SK-N-DZ (cell line): ENCODE measurements at regions not wholly inside any gene's neighbourhood (a gene's known extent, or its start where the extent isn't known, plus 50 kb on each side); places are given as distances from the start of the nearest gene placed in this dataset.
A peak's percentile ranks its signal among the peaks of the same experiment; 100 is the strongest.
"Not testable (repeated sequence)": the region's sequence is repeated elsewhere in the genome, so short reads cannot be mapped to it uniquely, and the experiment has no call there.

ENCODE experiments used
- DNase-seq: peaks from one replicate; pipeline ENCODE4 v3.0.0-alpha.2; 2015; ENCODE audit warnings: low spot score

- DNase-seq = no peak
Measured at GRCh38 chr6:50463931-50464330, 249.4 kb upstream of the TFAP2D start.

GRCh38 chr6:50467931-50468330 lies 245.4 kb upstream of the TFAP2D start:
- DNase-seq = peak; percentile 26

DNA sequence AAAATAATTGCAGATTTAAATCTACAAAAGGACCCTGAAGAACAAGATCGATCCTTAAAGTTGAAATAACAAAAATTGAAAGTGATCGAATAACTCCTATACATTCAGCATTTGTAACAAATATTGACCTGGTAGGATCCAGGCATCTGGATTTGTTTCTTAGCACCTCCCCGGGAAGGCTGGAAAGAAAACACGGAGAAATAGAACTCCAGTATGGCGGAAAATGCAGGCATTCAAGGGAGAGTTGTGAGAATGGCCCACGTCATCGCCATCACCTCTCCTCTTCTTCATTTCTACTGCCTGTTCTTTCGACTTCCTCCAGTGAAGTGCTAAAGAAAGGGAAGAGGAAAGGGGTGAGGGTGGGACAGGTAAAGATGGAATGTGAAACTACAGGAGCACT lies 242.3 kb upstream of the TFAP2D start:
- DNase-seq = no peak

DNA sequence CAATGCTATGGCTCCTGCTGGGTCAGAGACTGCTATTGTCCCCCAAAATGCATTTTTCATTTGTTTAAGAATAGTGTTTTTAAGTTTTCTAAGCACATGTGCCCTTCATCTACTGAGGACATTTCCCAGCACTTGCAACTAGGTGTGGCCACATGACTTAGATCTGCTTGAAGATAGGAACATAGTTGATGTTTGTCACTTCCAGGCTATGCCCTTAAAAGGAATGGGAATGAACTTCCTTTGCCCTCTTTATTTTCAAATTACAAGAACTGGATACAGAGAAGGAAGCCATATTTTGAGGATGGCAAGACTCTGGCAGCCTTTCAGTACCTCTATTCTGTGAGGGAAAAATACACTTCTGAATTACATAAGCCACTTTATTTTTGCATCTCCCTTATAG lies 203.0 kb upstream of the TFAP2D start:
- peak; percentile 6 for DNase-seq

DNA sequence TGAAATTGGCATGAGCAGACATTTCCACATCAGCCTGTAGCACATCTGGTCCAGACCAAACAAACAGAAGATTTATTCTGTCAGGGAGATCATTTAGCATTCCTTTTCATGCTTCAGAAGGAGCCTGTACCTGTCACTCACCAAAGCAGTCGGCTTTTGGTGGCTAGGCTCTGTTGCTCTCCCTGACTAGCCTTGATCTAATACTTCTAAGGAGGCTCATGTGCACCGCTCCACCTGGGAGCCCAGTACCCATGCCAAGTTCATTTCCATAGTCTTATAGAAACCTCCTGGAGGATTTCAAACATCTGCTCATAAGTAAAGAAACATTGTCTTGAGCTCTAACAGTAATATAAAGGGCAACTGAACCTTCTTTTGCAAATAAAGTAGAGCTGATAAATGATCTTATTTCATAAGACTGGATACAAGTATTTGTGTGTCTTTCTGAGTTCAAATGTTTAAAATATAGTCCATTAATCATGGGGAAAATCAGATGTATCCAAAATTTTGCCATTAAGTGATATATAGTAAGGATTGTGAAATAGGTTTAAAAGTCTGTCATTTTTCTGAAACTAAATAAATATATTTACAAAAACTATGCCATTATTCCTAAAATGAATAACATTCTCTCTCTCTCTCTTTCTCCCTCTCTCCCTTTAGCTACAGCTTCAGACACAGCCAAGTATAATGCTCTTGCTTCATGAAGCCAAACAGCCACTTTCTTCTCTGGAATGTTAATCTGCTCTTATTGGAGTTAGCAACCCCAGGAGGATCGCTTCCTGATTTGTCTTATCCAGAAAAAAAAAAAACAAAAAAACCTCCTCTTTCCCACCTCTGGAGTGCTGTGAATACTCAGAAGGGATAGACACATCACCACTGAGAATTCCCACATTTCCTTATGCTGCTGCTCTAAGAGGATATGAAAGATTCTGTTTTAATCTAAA lies 192.7 kb upstream of the TFAP2D start:
- peak; percentile 4 for DNase-seq

GRCh38 chr6:50524341-50524740 lies 189.0 kb upstream of the TFAP2D start:
- no peak for DNase-seq

- DNase-seq = no peak
Measured at GRCh38 chr6:50527985-50528384, 185.3 kb upstream of the TFAP2D start.

GRCh38 chr6:50539447-50539846 lies 173.9 kb upstream of the TFAP2D start:
- DNase-seq = no peak

DNA sequence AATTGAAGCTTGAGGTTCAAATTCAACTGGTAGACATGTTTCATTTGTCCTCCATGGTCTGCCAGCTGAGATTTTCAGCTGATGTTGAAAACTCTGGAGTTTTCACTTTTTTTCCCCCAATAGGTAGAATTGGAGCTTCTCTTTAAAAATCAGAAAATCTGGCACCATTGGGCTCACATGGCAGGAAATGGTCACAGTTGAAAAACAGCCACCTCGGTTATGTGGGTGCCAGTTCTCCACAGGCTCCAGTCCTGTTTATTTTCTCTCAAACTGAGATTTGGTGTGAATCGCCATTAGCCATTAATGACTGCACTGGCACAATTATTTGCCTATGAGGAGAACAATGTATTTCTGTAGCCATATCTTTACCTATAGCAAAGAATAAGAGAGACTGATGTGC lies 171.4 kb upstream of the TFAP2D start:
- DNase-seq = no peak

DNA sequence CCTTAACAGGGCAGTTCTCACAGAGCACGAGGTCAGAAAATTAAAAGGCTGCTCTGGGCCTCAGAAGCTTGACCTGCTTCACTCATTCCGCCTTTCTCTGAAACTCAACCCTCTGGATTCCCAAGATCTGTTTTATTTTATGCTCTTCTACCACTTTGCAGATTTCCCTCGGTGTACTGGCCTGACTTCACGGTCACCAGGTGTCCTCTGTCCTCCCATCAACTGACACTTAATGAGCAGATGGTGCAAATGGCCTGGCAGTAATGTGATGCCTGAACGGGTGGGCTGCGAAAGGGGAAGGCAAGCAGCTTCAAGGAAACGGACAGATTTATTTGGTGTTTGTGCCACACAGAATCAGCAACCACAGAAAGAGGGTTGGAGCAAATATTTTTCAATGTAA lies 169.7 kb upstream of the TFAP2D start:
- peak; percentile 82 for DNase-seq

- DNase-seq = peak; percentile 70
Measured at GRCh38 chr6:50549026-50549425, 164.3 kb upstream of the TFAP2D start.

GRCh38 chr6:50549475-50549874 lies 163.9 kb upstream of the TFAP2D start:
- no peak for DNase-seq

DNA sequence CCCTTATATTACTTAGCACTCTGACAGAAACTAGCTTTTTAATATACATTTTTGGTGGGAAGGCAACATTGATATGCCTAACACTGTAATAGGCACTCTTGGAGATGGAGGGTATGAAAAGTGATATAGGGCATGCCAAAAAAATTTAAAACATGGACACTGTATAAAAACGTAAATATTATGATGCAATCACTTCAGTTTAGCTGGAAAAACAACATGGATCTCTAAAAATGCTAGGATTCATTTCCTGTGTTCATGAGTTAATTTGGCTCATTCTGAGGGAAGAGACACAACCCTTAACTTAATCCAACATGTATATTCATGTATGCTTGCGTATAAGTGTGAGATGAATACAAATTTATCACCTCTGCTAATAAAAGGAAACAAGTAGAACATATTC lies 157.3 kb upstream of the TFAP2D start:
- DNase-seq = no peak

GRCh38 chr6:50565004-50565403 lies 148.3 kb upstream of the TFAP2D start:
- DNase-seq = no peak

DNA sequence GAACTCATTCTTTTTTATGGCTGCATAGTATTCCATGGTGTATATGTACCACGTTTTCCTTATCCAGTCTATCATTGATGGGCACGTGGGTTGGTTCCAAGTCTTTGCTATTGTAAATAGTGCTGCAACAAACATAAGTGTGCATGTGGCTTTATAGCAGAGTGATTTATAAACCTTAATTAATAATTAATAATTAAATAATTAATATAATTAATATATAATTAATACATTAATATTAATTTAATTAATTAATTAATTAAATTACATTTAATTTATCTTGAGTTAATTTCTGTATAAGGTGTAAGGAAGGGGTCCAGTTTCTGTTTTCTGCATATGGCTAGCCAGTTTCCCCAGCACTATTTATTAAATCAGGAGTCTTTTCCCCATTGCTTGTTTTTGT lies 142.1 kb upstream of the TFAP2D start:
- not testable (repeated sequence) for DNase-seq

GRCh38 chr6:50585441-50586330 lies 127.6 kb upstream of the TFAP2D start:
- DNase-seq = no peak

- DNase-seq = no peak
Measured at GRCh38 chr6:50586331-50586675, 127.0 kb upstream of the TFAP2D start.

- peak; percentile 97 for DNase-seq
Measured at GRCh38 chr6:50589751-50590470, 123.4 kb upstream of the TFAP2D start.

DNA sequence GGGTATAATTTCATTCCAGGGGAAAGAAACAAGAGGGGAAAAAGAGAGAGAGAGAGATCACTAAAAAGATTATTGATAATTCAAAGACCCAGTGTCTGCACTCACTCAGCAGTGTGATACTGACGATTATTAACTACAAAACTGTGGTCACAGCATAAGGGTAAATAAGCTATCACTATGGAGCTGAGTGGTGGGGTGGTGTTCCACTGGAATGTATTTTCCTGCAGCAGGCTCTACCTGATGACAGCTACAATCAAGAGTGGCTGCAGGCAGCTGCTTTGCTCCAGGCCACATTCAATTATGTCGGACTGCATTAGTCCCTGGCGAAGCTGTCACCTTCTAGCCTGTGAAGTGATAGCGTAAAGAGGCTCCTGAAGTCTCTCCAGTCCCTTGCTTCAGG lies 122.2 kb upstream of the TFAP2D start:
- DNase-seq = peak; percentile 99

DNA sequence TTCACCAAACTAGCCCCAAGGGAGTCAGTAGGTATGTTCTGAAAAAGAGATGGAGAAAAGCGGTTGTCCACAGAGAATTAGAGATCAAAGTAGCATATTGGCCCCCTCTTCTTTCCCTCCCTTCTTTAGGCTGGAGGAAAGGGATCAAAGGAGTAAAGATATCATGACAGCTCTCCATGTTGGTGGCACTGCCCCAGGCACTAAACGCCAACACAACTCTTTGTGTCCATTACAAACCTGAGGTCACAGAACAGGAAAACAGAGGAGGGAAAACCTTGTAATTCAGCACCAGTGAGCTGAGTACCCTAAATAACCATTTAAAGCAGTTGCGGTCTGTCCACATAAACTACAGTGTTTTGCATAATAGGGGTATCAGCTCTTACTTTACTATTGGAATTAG lies 113.0 kb upstream of the TFAP2D start:
- DNase-seq = no peak

- DNase-seq = peak; percentile 58
Measured at GRCh38 chr6:50602292-50602691, 111.0 kb upstream of the TFAP2D start.

DNA sequence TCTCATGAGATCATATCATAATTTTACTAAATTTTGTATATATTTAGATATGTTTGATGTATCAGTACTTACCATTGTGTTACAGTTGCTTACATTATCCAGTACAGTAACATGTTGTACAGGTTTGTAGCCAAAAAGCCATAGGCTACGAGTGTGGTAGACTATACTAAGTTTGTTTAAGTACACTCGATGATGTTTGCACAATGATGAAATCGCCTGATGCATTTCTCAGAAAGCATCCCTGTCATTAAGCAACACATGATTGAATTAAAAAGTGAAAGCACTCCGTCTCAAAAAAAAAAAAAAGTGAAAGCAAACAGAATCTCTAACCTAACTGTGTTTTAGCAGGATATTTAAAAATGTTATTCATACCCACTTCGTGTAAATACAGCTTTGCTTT lies 104.9 kb upstream of the TFAP2D start:
- no peak for DNase-seq
